NCI-H146 treated with DMSO at 0.1 percent for 48 hours (cell line): ENCODE measurements at regions not wholly inside any gene's neighbourhood (a gene's known extent, or its start where the extent isn't known, plus 50 kb on each side); places are given as distances from the start of the nearest gene placed in this dataset.
"Not testable (repeated sequence)": the region's sequence is repeated elsewhere in the genome, so short reads cannot be mapped to it uniquely, and the experiment has no call there.

ENCODE experiments used
- DNase-seq: peaks from one replicate; lab custom pipeline; 2025; ENCODE audit not compliant: unreplicated experiment; lab: John Stamatoyannopoulos, UW

DNA sequence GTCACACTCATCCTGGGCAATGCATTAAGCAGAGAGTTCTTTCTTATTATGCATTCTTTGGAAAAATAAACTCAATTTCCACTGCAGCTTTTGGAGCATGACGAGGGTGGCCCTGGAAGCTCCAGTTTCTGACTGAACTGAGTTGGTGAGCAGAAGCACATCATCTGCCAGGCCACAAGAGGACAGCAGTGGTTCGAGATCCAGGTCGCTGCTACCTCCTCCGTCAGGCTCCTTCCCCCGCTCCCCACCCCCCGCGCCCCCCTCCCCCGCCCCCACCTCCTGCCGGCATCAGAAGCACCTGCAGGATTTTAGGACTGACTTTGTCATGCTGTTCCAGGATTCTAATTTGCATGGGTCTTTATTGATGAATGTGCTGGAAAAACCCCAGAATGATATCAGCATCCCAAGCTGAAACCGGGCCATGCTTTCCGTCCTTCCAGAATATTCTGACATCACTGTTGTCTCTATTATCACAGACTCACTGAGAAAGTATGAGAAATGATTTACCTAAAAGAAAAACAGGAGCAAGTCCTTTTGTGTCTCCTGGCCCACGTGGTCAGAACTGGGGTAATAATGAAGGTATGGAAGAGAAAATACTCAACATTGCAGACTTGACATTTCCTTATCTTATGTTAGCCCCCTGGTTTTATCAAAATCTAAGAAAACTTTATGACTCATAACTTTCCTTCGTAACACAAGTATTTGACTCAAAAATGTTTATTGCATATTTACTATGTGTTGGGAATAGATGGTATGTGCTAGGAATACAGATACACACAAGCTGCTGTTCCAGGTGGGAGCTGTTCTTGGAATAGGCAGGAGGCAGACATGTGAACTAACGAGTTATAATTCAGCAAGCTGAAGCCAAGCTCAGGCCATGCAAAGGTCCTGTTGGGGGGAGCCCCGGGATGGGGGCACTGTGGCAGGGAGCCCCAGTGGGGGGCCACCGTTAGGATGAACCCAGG is 220.2 kb upstream of the EXOC2 start:
- no peak for DNase-seq

DNA sequence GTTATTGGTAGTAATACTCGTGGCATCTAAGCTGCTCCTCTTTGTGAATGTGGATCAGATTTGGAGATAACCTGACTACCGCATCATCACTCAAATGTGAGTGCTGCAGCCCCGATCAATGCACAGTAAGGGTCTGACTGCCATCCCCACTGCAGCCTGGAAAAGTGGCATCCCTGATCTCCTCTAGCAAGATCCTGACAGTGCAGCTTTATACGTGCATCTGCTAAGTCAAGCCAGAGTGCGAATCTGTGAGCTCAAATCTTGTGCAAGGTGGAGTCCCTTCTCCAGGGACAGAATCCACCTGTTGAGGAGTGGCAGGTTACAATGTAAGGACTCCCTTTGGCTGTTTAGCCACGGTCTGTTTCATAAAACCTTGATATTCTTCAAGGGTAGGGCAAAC is 215.0 kb upstream of the EXOC2 start:
- DNase-seq: no peak

- DNase-seq: no peak
Observed at GRCh38 chr6:906920-907319, 214.0 kb upstream of the EXOC2 start.

GRCh38 chr6:905556-905955 is 212.6 kb upstream of the EXOC2 start:
- no peak for DNase-seq

- no peak for DNase-seq
Observed at GRCh38 chr6:904994-905393, 212.1 kb upstream of the EXOC2 start.

GRCh38 chr6:903761-904160 is 210.8 kb upstream of the EXOC2 start:
- DNase-seq: no peak

DNA sequence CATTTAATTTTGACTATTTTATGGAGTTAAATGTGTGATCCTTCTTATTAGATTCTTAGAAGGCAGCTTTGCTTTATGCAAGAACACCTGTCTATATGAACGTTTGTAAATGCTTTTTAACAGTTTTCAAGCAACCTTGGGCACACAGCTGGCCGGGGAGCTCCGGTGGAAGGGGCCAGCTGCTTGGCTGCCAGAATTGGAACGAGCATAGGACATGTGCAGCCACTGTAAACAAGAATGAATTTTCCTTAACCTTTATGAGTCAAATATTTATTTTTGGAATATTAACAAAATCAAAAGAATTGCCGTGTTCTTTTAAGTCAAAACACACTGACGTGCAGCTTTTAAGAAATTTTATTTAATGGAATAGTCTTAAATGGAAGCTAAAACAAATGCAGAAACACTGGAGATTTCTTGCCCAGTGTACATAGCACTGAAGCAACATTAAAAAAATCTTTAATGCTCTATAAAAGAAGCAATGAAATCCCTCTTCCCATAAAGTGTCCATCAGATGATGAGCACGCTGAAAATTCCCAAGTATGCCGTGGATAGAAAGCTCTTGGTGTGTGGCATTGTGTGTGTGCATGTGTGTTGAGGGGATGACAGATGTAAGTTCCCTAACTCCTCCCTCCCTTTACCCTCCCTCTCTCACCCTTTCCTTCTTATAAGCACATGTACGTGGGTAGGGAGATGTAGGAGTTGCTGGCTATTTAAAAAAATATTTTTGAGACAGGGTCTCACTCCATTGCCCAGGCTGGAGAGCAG is 208.9 kb upstream of the EXOC2 start:
- DNase-seq: no peak

DNA sequence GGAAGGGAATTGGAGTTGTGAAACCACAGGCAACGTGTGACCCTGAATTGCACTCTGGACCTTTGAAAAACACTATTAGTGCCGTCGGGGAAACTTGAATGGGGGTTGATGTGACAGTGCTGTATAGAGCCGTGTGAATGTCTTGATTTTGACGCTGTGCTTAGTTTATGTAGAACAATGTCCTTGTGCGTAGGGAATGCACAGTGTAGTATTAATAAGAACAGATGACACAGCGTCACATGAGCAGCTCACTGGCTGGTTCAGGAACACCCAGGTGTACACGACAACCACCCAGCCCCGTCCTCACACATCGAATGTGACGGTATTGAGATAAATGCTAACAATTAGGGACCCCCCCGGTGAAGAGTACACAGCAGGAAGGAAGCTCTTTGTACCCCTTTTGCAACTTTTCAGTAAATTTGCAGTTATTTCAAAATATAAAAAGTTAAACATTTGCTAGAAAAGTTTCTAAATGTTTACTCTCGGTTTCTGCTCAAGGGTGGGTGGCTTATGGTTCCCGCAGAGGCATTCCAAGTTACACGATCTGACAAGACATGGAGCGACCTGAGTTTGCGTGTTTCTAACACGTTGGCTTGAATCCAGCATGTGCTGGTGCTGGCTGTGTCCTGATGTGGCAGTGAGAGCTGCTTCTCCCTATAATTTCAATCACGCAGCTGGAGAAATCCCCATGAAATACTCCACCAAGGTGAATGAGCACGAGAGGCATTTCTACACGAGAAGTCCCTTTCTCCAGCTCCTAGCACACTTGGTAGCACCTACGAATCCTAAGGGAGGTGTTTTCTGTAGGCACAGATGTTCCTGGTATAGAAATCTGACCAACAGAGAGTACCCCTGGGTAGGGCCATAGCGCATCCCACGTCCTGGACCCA is 208.0 kb upstream of the EXOC2 start:
- no peak for DNase-seq

GRCh38 chr6:897528-898207 is 204.7 kb upstream of the EXOC2 start:
- DNase-seq: no peak

GRCh38 chr6:894274-894673 is 201.3 kb upstream of the EXOC2 start:
- no peak for DNase-seq

- DNase-seq: no peak
Observed at GRCh38 chr6:890995-891394, 198.1 kb upstream of the EXOC2 start.

- no peak for DNase-seq
Observed at GRCh38 chr6:890201-890600, 197.3 kb upstream of the EXOC2 start.

GRCh38 chr6:887583-888235 is 194.8 kb upstream of the EXOC2 start:
- DNase-seq: no peak

DNA sequence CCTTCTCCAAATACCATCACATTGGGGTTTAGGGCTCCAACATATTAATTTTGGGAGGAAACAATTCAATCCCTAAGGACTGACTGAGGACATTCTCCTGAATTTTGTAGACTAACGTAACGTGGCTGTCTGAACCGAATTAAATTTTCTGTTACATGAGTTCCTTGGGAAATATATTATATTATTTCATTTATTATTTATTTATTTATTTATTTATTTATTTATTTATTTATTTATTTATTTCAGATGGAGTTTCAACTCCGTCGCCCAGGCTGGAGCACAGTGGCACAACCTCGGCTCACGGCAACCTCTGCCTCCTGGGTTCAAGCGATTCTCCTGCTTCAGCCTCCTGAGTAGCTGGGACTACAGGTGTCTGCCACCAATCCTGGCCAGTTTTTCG is 193.2 kb upstream of the EXOC2 start:
- DNase-seq: not testable (repeated sequence)

DNA sequence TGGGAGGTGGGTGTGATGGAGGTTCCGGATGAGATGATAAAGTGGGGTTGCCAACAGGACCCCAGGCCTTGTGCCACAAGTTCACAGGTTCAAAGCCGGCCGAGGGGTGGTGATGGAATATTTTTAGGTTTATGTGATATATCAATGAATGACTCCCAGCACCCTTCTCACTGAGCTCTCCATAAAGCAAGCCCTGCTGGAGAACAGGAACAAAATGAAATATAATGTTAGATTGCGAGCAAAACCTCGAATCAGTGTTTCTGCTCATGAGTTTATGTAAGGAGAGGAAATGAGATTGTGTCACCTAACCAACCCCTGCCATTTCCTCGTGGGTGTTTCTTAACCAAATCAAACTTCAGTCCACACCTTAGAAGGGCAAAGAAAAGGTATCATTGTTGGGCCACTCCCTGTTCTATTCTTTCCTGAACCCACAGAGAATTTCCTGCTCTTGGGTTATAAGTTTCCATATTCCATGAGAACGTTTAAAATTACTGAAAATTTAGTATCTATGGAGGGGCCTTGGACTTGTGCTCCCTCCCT is 192.2 kb upstream of the EXOC2 start:
- no peak for DNase-seq

- DNase-seq: no peak
Observed at GRCh38 chr6:884570-884969, 191.6 kb upstream of the EXOC2 start.

DNA sequence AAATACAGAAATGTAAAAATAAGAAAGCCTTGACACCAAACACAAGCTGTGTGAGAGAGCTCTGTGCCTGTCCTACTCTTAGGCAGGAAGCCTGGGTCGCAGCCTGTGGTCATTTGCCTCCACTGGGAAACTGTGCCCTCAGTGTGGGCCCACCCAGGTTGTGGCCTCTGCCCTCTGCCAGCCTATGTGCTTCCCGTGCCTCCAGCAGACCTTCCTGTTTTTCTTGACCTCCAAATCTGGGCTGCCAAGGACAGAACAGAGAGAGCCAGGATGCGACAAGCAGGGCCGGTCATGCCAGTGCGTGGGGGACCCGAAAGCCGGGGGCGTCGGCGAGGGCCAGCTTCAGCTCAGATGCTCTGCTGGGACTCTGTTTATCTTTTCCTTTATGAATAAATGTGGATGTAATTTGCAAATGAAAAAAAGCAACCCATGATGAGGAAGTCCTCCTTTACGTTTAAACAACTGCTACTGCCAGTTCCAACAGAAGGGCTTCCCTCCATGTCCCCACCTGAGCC is 189.2 kb upstream of the EXOC2 start:
- no peak for DNase-seq

DNA sequence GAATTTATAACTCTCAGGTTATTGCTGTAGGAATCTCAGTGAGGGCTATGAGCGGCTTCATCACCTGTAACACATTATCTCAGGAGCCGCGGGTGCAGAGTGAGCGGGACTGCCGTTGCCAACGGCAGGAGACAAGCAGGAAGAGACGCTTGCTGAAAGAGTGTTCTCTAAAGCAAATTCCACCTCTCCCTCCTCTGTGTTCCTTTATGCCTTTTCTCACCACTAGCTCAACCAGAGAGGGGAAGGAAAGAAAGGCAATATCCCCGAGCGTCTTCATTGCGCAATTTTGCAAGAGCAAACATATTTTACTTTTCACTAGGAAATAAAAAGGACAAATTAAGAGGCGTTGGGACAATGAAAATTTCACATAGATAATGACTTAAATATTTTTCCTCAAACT is 185.2 kb upstream of the EXOC2 start:
- DNase-seq: no peak

DNA sequence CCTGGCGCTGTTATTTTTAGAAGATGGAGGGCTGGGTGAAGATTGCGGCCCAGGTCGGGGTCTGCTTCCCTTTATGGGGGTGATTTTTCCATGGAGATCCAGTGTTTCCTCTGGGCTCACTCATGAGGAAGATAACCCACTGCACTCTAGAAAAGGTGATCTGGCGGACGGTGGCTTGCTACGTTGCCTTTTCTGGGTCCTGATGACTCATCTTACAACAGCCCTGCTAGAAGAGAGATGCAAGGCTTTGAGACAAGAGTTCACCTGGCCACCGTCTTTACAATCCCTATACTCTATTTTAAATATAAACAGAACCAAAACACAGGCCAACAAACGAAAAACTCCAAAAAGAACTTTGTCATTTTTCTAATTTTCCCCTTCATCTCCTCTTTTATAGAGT is 182.1 kb upstream of the EXOC2 start:
- DNase-seq: no peak
